SU-DHL-6 (cell line): ENCODE measurements at regions not wholly inside any gene's neighbourhood (a gene's known extent, or its start where the extent isn't known, plus 50 kb on each side); places are given as distances from the start of the nearest gene placed in this dataset.

Experiments
- H2AFZ ChIP-seq: fragments of 200-600 bp; sonication (generic); 2 replicates; pipeline ENCODE4 v1.6.1; 2014; ENCODE audit warnings: low read depth, mild to moderate bottlenecking, moderate library complexity, mixed read lengths, antibody characterized with exemption, low read length; ENCODE audit not compliant: severe bottlenecking
- H3F3A ChIP-seq: fragments of 200-600 bp; shearing (Covaris generic); 2 replicates; pipeline ENCODE4 v1.6.0; 2016; ENCODE audit warnings: antibody characterized with exemption, mild to moderate bottlenecking; ENCODE audit not compliant: insufficient read depth
- H3K27ac ChIP-seq: fragments of 200-600 bp; sonication (generic); 2 replicates; pipeline ENCODE4 v1.5.1; 2016; ENCODE audit warnings: low read depth, mild to moderate bottlenecking, low read length, moderate library complexity, mixed read lengths
- H3K27me3 ChIP-seq: fragments of 200-600 bp; sonication (generic), shearing (Covaris generic); 2 replicates; pipeline ENCODE4 v1.6.0; 2014; ENCODE audit warnings: mild to moderate bottlenecking, low read length
- H3K36me3 ChIP-seq: fragments of 200-600 bp; sonication (generic); 2 replicates; pipeline ENCODE4 v1.6.1; 2014; ENCODE audit warnings: mild to moderate bottlenecking, low read length, mixed read lengths
- H3K4me2 ChIP-seq: fragments of 300-600, 200-600 bp; shearing (Covaris generic), sonication (generic); 2 replicates; pipeline ENCODE4 v1.6.0; 2014; ENCODE audit warnings: low read length, low read depth, mild to moderate bottlenecking; ENCODE audit not compliant: poor library complexity, severe bottlenecking
- H3K4me3 ChIP-seq: fragments of 200-600 bp; sonication (generic); 2 replicates; pipeline ENCODE4 v1.5.1; 2014; ENCODE audit warnings: antibody characterized with exemption, low read length, mild to moderate bottlenecking, mixed read lengths; ENCODE audit not compliant: insufficient read depth, poor library complexity, severe bottlenecking
- H3K79me2 ChIP-seq: fragments of 200-600 bp; sonication (generic); 2 replicates; pipeline ENCODE4 v1.6.1; 2014; ENCODE audit warnings: mild to moderate bottlenecking, low read length, moderate library complexity; ENCODE audit not compliant: insufficient read depth
- H3K9ac ChIP-seq: fragments of 200-600 bp; sonication (generic); 2 replicates; pipeline ENCODE4 v1.7.0; 2014; ENCODE audit warnings: mild to moderate bottlenecking, low read length
- H3K9me2 ChIP-seq: fragments of 200-600 bp; sonication (generic); replicated peaks from 2 replicates; pipeline ENCODE4 v1.6.1; 2014; ENCODE audit warnings: low read length; ENCODE audit not compliant: insufficient read depth
- H3K9me3 ChIP-seq: fragments of 200-600 bp; sonication (generic); 2 replicates; pipeline ENCODE4 v1.6.1; 2014; ENCODE audit warnings: low read length, mixed read lengths; ENCODE audit not compliant: insufficient read depth
- H4K20me1 ChIP-seq: fragments of 200-600 bp; sonication (generic); 2 replicates; pipeline ENCODE4 v1.6.1; 2014; ENCODE audit warnings: low read depth, mild to moderate bottlenecking, antibody characterized with exemption, low read length, moderate library complexity, mixed read lengths
- EZH2phosphoT487 ChIP-seq: fragments of 200-600 bp; sonication (generic), shearing (Covaris generic); conservative IDR thresholded peaks from 2 replicates; pipeline ENCODE4 v1.6.1; 2018; ENCODE audit warnings: mild to moderate bottlenecking, antibody characterized with exemption, low read length, moderate library complexity, mixed read lengths
- TF ChIP-seq, protein P1 (sequence below): fragments of 200-600 bp; sonication (generic); IDR thresholded peaks from one replicate; pipeline ENCODE4 v1.5.1; 2017; ENCODE audit warnings: antibody characterized with exemption, mild to moderate bottlenecking, low read length, moderate library complexity; ENCODE audit not compliant: insufficient read depth, poor library complexity, severe bottlenecking

DNA sequence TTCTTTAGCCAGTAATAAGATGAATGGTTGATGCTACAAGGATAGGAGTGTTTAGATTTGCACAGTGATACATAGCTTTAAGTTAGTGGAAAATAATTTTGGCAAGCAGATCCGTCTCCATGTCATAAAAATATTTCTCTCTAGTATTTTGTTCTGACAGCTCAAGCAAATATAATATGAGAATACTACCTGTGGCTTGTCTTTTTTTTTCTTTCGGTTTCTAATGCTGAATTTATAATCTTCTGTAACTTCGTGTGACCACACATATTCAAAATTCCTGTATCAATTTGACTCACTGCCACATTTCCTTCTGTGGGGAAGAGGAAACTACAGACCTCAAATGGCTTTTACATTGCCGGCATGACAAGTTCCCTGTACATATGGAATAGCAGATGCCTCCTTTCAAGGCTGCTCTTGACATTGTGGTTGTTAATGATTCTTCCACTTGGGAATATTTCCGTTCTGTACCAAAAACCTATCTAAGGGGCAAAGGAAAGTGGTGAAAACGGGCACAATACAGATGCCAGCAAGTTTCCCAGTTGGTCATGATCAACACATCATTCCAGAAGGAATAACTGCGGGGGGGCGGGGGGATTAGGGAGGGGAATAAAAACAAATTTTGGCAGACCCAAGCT is 103.6 kb upstream of the CCDC91 start:
- no peaks in the 10 kb centered on the region for H3F3A ChIP-seq
- H3K27me3 ChIP-seq = no peaks in the 10 kb centered on the region
- H3K27ac ChIP-seq = no peak overlapping the region
- TF ChIP-seq EZH2phosphoT487 = no peak
- TF ChIP-seq, protein P1, sequence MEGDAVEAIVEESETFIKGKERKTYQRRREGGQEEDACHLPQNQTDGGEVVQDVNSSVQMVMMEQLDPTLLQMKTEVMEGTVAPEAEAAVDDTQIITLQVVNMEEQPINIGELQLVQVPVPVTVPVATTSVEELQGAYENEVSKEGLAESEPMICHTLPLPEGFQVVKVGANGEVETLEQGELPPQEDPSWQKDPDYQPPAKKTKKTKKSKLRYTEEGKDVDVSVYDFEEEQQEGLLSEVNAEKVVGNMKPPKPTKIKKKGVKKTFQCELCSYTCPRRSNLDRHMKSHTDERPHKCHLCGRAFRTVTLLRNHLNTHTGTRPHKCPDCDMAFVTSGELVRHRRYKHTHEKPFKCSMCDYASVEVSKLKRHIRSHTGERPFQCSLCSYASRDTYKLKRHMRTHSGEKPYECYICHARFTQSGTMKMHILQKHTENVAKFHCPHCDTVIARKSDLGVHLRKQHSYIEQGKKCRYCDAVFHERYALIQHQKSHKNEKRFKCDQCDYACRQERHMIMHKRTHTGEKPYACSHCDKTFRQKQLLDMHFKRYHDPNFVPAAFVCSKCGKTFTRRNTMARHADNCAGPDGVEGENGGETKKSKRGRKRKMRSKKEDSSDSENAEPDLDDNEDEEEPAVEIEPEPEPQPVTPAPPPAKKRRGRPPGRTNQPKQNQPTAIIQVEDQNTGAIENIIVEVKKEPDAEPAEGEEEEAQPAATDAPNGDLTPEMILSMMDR = no peak
- H3K9me3 ChIP-seq = no peaks in the 10 kb centered on the region
- no peak overlapping the region for H3K4me3 ChIP-seq
- H3K9me2 ChIP-seq = no peaks in the 10 kb centered on the region
- no peaks in the 10 kb centered on the region for H4K20me1 ChIP-seq
- H3K4me2 ChIP-seq = no peak overlapping the region
- no peak overlapping the region for H2AFZ ChIP-seq
- no peaks in the 10 kb centered on the region for H3K79me2 ChIP-seq
- no peaks in the 10 kb centered on the region for H3K36me3 ChIP-seq
- H3K9ac ChIP-seq = no peak overlapping the region

DNA sequence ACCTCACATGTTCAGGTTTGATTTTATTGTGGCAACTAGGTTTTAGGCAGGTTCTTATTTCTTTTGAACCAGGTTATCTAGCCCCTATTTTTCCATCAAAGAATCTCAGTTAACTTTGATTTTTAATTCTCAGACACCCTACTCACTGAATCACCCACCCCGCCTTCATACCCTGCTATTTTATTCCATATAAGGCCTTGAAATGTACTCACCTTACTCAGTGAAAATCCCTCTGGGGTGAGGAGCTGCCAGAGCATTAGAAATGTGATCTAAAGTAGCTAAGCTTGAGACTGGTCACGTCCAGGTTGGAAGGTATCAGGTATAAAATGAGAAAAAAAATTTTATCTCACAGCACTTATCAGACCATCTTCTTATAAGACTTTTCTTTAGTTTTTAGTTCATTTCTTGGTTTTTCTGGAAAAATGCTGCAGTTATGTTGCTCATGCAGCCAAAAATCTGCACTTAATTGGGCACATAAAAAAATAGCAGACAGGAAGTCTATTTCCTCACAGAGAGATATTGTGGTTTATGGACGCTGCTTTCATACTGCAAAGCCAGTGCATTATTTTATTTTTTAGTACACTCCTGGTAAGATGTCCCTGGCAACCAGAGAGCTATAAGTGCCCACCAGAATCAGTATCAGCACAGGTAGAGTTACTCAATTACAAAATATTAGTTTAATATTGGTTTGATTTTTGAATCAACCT is 101.5 kb upstream of the CCDC91 start:
- H3K9me2 ChIP-seq = no peaks in the 10 kb centered on the region
- no peak overlapping the region for H2AFZ ChIP-seq
- H3K4me2 ChIP-seq = no peak overlapping the region
- no peak overlapping the region for H3K27ac ChIP-seq
- no peaks in the 10 kb centered on the region for H3K27me3 ChIP-seq
- H3K36me3 ChIP-seq = no peaks in the 10 kb centered on the region
- no peak overlapping the region for H3K9ac ChIP-seq
- no peaks in the 10 kb centered on the region for H4K20me1 ChIP-seq
- no peak for TF ChIP-seq EZH2phosphoT487
- TF ChIP-seq, protein P1 = no peak
- no peaks in the 10 kb centered on the region for H3K79me2 ChIP-seq
- H3F3A ChIP-seq = no peaks in the 10 kb centered on the region
- no peak overlapping the region for H3K4me3 ChIP-seq
- no peaks in the 10 kb centered on the region for H3K9me3 ChIP-seq

DNA sequence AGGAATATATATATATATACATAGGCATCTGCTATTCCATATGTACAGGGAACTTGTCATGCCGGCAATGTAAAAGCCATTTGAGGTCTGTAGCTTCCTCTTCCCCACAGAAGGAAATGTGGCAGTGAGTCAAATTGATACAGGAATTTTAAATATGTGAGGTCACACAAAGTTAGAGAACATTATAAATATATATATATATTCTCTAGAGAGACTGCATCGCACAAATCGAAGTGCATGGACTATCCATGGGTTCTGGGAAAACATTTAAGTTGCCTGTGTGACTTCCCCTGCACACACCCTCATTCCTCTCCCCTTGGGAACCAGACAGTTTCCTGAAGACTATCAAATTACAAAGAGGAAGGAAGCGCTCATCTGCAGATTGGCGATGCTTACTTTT is 100.9 kb upstream of the CCDC91 start:
- no peaks in the 10 kb centered on the region for H3K36me3 ChIP-seq
- no peak overlapping the region for H3K27ac ChIP-seq
- H3K9me3 ChIP-seq = no peaks in the 10 kb centered on the region
- no peak overlapping the region for H3K4me3 ChIP-seq
- TF ChIP-seq, protein P1 = no peak
- no peak for TF ChIP-seq EZH2phosphoT487
- H2AFZ ChIP-seq = no peak overlapping the region
- no peaks in the 10 kb centered on the region for H3F3A ChIP-seq
- no peaks in the 10 kb centered on the region for H3K9me2 ChIP-seq
- no peaks in the 10 kb centered on the region for H3K79me2 ChIP-seq
- no peaks in the 10 kb centered on the region for H3K27me3 ChIP-seq
- H3K4me2 ChIP-seq = no peak overlapping the region
- H3K9ac ChIP-seq = no peak overlapping the region
- H4K20me1 ChIP-seq = no peaks in the 10 kb centered on the region
